Ovary (tissue), 3 donors: ENCODE measurements at regions not wholly inside any gene's neighbourhood (a gene's known extent, or its start where the extent isn't known, plus 50 kb on each side); places are given as distances from the start of the nearest gene placed in this dataset.

Experiments
- POLR2A ChIP-seq: fragments of 450-650 bp; IDR thresholded peaks from one replicate; pipeline ENCODE4 v1.6.1; 2017; ENCODE audit warnings: antibody characterized with exemption, mild to moderate bottlenecking, moderate library complexity
- TF ChIP-seq, protein P1 (sequence below), 3 donors: fragments of 450-650 bp in 2 of 3; fragments of 200-600 bp in 1 of 3; IDR thresholded peaks; one replicate each; pipeline versions ENCODE4 v1.5.1 to v1.8.0; 2016 to 2022; ENCODE audit warnings: antibody characterized with exemption in 3 of 3, mild to moderate bottlenecking in 1 of 3
- donor health status: DM: no; HTN: no; CAD: no.

DNA sequence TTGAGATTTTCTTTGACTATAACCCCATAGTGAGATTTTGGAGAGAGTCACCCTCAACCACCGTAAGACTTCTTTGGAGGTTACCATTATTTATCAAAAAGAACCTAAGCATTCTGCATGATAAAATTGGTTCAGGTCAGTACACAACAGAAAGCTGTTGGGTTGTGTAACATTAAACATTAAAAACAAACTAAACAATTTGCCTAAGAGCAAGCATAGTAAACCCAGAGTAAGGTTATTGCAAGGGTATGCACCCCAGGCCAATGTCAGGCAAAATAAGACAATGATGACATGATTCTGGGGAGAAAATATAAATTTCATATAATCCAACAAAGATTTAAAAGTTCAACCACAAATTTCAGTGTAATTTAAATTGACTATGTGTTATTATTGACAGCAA lies 472.4 kb downstream of the SH2D1A start:
- TF ChIP-seq, protein P1, sequence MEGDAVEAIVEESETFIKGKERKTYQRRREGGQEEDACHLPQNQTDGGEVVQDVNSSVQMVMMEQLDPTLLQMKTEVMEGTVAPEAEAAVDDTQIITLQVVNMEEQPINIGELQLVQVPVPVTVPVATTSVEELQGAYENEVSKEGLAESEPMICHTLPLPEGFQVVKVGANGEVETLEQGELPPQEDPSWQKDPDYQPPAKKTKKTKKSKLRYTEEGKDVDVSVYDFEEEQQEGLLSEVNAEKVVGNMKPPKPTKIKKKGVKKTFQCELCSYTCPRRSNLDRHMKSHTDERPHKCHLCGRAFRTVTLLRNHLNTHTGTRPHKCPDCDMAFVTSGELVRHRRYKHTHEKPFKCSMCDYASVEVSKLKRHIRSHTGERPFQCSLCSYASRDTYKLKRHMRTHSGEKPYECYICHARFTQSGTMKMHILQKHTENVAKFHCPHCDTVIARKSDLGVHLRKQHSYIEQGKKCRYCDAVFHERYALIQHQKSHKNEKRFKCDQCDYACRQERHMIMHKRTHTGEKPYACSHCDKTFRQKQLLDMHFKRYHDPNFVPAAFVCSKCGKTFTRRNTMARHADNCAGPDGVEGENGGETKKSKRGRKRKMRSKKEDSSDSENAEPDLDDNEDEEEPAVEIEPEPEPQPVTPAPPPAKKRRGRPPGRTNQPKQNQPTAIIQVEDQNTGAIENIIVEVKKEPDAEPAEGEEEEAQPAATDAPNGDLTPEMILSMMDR (IDR thresholded peaks at IDR 0.05), result no peak
- no peak for TF ChIP-seq POLR2A
